Lung (tissue), 11 donors: ENCODE measurements at regions not wholly inside any gene's neighbourhood (a gene's known extent, or its start where the extent isn't known, plus 50 kb on each side); places are given as distances from the start of the nearest gene placed in this dataset.

Experiments used
- ATAC-seq: fragments of 200-7000 bp; cut with Tn5 transposase; one replicate; pipeline ENCODE4 v1.9.1; 2020; ENCODE audit warnings: moderate number of reproducible peaks; ENCODE audit not compliant: insufficient read depth, low FRiP score
- DNase-seq, 3 donors: peaks; one replicate each; pipeline ENCODE4 v3.0.0-alpha.2; 2013 to 2017
- H3K27ac ChIP-seq, 2 donors: one replicate each; pipeline ENCODE4 v1.5.1; 2013; ENCODE audit warnings: mild to moderate bottlenecking in 2 of 2, moderate library complexity in 2 of 2, control low read depth in 1 of 2, inconsistent platforms in 1 of 2, low read depth in 1 of 2, low read length in 1 of 2
- H3K27me3 ChIP-seq, 3 donors: one replicate each; pipeline ENCODE4 v1.5.1; 2013; ENCODE audit warnings: low read length in 2 of 3; ENCODE audit not compliant: control insufficient read depth in 3 of 3, insufficient read depth in 3 of 3
- H3K36me3 ChIP-seq, 4 donors: one replicate each; pipeline ENCODE4 v1.5.1; 2013; ENCODE audit warnings: low read length in 4 of 4, mild to moderate bottlenecking in 1 of 4, moderate library complexity in 1 of 4; ENCODE audit not compliant: control insufficient read depth in 4 of 4, insufficient read depth in 4 of 4
- H3K4me1 ChIP-seq, 5 donors: one replicate each; pipeline ENCODE4 v1.5.1; 2013; ENCODE audit warnings: low read length in 5 of 5, mild to moderate bottlenecking in 2 of 5, moderate library complexity in 1 of 5; ENCODE audit not compliant: control insufficient read depth in 5 of 5, insufficient read depth in 5 of 5
- H3K4me3 ChIP-seq: one replicate; pipeline ENCODE4 v1.5.1; 2013; ENCODE audit warnings: mild to moderate bottlenecking, control low read depth, moderate library complexity
- H3K9ac ChIP-seq, 2 donors: one replicate each; pipeline ENCODE4 v1.5.1; 2013; ENCODE audit warnings: low read length in 2 of 2, control low read depth in 1 of 2; ENCODE audit not compliant: insufficient read depth in 1 of 2
- H3K9me3 ChIP-seq, 4 donors: one replicate each; pipeline ENCODE4 v1.5.1; 2013; ENCODE audit warnings: low read length in 3 of 4, mild to moderate bottlenecking in 1 of 4, moderate library complexity in 1 of 4; ENCODE audit not compliant: control insufficient read depth in 4 of 4, insufficient read depth in 3 of 4
- WGBS, 2 donors: extraction: QIAGEN DNeasy Blood & Tissue Kit; methylation state at CpG; one replicate each; pipeline ENCODE4 v1.1.7; 2013; 5-methylcytosine and 5-hydroxymethylcytosine counted together
- TF ChIP-seq, protein P1 (sequence below): IDR thresholded peaks from 2 replicates; pipeline ENCODE4 v1.5.1; 2012; ENCODE audit warnings: mild to moderate bottlenecking; ENCODE audit errors: control extremely low read depth, extremely low read depth
- donor health status: control.
- donor health status: control.
- donor health status: Bipolar disorder and iron deficiency.
- donor health status: healthy.
- donor health status: DM: yes; HTN: yes; CAD: no.

DNA sequence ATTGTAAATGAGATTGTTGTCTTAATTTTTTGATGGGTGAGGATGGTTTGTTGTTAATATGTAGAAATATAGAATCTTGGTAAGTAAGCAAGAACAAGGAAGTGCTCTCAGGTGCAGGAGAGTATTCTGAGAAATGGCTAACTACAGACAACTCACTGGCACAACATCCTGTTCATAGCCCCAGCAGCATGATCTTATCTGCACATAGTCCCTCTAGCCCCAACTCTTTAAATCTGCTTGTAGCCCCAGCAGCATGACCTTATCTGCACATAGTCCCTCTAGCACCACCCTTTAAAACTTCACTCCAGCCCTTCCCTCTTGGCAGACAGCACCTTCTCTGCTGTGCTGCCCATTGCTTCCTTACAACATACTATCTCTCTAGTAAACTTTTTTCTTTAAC is 1957.1 kb upstream of the ADGRL3 start:
- H3K36me3 ChIP-seq, result no peaks in the 10 kb centered on the region
- no peak for ATAC-seq

DNA sequence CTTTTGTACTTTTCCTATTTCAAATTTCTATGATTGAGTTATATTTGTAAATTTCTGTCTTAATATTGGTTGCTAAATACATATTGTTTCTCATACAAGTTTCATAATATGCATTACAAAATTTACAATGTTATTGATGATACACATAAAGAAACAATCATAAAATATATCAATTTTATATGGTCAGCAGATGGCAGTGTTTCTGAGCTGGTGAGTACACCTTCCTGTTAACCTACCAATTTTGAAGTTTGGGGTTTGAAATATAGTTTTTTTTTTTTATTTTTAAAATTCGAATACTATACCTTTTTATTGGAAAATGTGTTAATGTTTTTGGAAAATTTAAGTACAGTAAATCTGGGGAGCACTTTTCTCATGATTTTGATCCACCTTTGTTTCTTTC is 1953.1 kb upstream of the ADGRL3 start:
- Histone ChIP-seq H3K9me3 (peaks cover 0 to 3% (median 0%) of the 10 kb centered on the region in 4 donors), H3K9ac (no peak overlapping the region), H3K4me3 (no peak overlapping the region), H3K27ac (no peak overlapping the region), H3K27me3 (no peaks in the 10 kb centered on the region), H3K4me1 (no peaks in the 10 kb centered on the region), H3K36me3 (no peaks in the 10 kb centered on the region)
- peak in 1 of 3 donors; percentile 3 for DNase-seq
- WGBS, 2 donors, result 0 to 11% methylated on average over 1 of the region's 1 CpG
- ATAC-seq, result no peak
- TF ChIP-seq, protein P1, sequence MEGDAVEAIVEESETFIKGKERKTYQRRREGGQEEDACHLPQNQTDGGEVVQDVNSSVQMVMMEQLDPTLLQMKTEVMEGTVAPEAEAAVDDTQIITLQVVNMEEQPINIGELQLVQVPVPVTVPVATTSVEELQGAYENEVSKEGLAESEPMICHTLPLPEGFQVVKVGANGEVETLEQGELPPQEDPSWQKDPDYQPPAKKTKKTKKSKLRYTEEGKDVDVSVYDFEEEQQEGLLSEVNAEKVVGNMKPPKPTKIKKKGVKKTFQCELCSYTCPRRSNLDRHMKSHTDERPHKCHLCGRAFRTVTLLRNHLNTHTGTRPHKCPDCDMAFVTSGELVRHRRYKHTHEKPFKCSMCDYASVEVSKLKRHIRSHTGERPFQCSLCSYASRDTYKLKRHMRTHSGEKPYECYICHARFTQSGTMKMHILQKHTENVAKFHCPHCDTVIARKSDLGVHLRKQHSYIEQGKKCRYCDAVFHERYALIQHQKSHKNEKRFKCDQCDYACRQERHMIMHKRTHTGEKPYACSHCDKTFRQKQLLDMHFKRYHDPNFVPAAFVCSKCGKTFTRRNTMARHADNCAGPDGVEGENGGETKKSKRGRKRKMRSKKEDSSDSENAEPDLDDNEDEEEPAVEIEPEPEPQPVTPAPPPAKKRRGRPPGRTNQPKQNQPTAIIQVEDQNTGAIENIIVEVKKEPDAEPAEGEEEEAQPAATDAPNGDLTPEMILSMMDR, result no peak

More for the DNA sequence above, 1957.1 kb upstream of the ADGRL3 start:
- Histone ChIP-seq H3K9ac (no peak overlapping the region), H3K4me3 (no peak overlapping the region), H3K9me3 (peaks cover 0 to 5% (median 0%) of the 10 kb centered on the region in 4 donors), H3K27ac (no peak overlapping the region), H3K4me1 (no peaks in the 10 kb centered on the region), H3K27me3 (no peaks in the 10 kb centered on the region)
- DNase-seq, result no peak
- TF ChIP-seq, protein P1, result no peak

DNA sequence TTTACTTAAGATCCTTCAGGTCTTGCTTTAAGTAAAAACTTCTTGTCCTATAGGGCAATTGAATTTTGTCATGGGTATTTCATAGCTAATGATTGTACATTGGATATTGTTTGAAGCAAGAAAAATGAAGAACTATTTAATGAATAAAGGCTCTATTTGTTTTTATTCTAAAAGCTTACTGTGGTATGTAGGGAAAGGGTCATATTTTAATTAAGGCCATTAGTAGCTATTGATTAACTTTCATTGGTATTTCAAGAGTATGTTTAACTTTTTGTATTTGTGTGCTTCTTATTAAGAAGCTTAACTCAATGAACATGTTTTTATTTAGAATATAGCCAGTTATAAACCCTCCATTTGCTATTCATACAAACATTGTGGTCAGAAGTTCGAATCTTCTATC is 1951.8 kb upstream of the ADGRL3 start:
- Histone ChIP-seq H3K4me3 (no peak overlapping the region), H3K27ac (no peak overlapping the region), H3K27me3 (no peaks in the 10 kb centered on the region), H3K9ac (no peak overlapping the region), H3K4me1 (no peaks in the 10 kb centered on the region), H3K9me3 (no peaks in the 10 kb centered on the region), H3K36me3 (no peaks in the 10 kb centered on the region)
- 62 to 68% methylated on average over 1 of the region's 1 CpG for WGBS, 2 donors
- ATAC-seq (no peak), DNase-seq (no peak)
- TF ChIP-seq, protein P1, result no peak

DNA sequence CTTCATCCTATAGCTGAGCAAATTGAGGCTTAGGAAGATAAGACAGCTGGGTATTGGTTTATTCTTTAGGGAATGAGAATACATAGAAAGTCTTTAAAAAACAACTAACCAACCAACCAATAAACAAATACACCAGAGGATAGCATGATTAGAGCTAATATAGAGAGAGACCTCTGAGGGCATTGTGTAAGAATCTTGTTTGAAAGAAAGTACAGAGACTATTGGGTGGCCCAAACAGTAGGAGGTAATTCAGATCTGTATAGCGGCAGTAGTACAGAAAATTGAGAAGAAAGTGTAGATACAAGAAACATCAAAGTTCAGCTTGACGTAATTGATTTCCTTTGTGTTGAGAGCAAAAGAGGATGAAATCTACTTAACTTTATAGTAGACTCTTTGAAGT is 1951.0 kb upstream of the ADGRL3 start:
- TF ChIP-seq, protein P1, result no peak

More for the DNA sequence above, 1951.0 kb upstream of the ADGRL3 start:
- Histone ChIP-seq H3K27me3 (no peaks in the 10 kb centered on the region), H3K4me1 (no peaks in the 10 kb centered on the region), H3K9ac (no peak overlapping the region), H3K9me3 (no peaks in the 10 kb centered on the region), H3K27ac (no peak overlapping the region), H3K36me3 (no peaks in the 10 kb centered on the region), H3K4me3 (no peak overlapping the region)
- 63 to 80% methylated on average over 2 of the region's 2 CpGs for WGBS, 2 donors
- DNase-seq (no peak), ATAC-seq (no peak)
